Activated CD4-positive, CD25-positive, alpha-beta regulatory T cell treated with anti-CD3 and anti-CD28 coated beads, Interleukin-2, amount 50 U/mL, for 72 hours (primary cell): ENCODE measurements at regions not wholly inside any gene's neighbourhood (a gene's known extent, or its start where the extent isn't known, plus 50 kb on each side); places are given as distances from the start of the nearest gene placed in this dataset.

Experiments
- DNase-seq: peaks from one replicate; pipeline ENCODE4 v3.0.0; 2021

GRCh38 chr5:135135530-135136226 lies 101.7 kb upstream of the PITX1 start:
- DNase-seq: peak; percentile 19

- DNase-seq: no peak
Measured at GRCh38 chr5:135134691-135135381, 100.8 kb upstream of the PITX1 start.

- no peak for DNase-seq
Measured at GRCh38 chr5:135133698-135134515, 99.9 kb upstream of the PITX1 start.

- DNase-seq: no peak
Measured at GRCh38 chr5:135133181-135133580, 99.2 kb upstream of the PITX1 start.

- no peak for DNase-seq
Measured at GRCh38 chr5:135131801-135132680, 98.0 kb upstream of the PITX1 start.

- no peak for DNase-seq
Measured at GRCh38 chr5:135130261-135131215, 96.5 kb upstream of the PITX1 start.

- DNase-seq: no peak
Measured at GRCh38 chr5:135129307-135129706, 95.3 kb upstream of the PITX1 start.

GRCh38 chr5:135128361-135128760 lies 94.3 kb upstream of the PITX1 start:
- no peak for DNase-seq

- DNase-seq: no peak
Measured at GRCh38 chr5:135127439-135128240, 93.6 kb upstream of the PITX1 start.

- DNase-seq: no peak
Measured at GRCh38 chr5:135126688-135127438, 92.8 kb upstream of the PITX1 start.

- no peak for DNase-seq
Measured at GRCh38 chr5:135124724-135125123, 90.7 kb upstream of the PITX1 start.

GRCh38 chr5:135124128-135124527 lies 90.1 kb upstream of the PITX1 start:
- no peak for DNase-seq

GRCh38 chr5:135122797-135123196 lies 88.8 kb upstream of the PITX1 start:
- DNase-seq: no peak

GRCh38 chr5:135120951-135121350 lies 86.9 kb upstream of the PITX1 start:
- no peak for DNase-seq

- DNase-seq: no peak
Measured at GRCh38 chr5:135119481-135119880, 85.5 kb upstream of the PITX1 start.

GRCh38 chr5:135117590-135117989 lies 83.6 kb upstream of the PITX1 start:
- DNase-seq: no peak

- no peak for DNase-seq
Measured at GRCh38 chr5:135116160-135116561, 82.1 kb upstream of the PITX1 start.

GRCh38 chr5:135115591-135115990 lies 81.6 kb upstream of the PITX1 start:
- DNase-seq: no peak

GRCh38 chr5:135114759-135115158 lies 80.7 kb upstream of the PITX1 start:
- no peak for DNase-seq
